Activated T-cell treated with anti-CD3 and anti-CD28 coated beads for 48 hours (primary cell): ENCODE measurements at regions not wholly inside any gene's neighbourhood (a gene's known extent, or its start where the extent isn't known, plus 50 kb on each side); places are given as distances from the start of the nearest gene placed in this dataset.
"Not testable (repeated sequence)": the region's sequence is repeated elsewhere in the genome, so short reads cannot be mapped to it uniquely, and the experiment has no call there.

Experiments
- DNase-seq: peaks from one replicate; pipeline ENCODE4 v3.0.0-alpha.2; 2020; ENCODE audit warnings: low read depth

- DNase-seq, result no peak
Observed at GRCh38 chr3:168976969-168977368, 686.5 kb downstream of the MECOM start.

DNA sequence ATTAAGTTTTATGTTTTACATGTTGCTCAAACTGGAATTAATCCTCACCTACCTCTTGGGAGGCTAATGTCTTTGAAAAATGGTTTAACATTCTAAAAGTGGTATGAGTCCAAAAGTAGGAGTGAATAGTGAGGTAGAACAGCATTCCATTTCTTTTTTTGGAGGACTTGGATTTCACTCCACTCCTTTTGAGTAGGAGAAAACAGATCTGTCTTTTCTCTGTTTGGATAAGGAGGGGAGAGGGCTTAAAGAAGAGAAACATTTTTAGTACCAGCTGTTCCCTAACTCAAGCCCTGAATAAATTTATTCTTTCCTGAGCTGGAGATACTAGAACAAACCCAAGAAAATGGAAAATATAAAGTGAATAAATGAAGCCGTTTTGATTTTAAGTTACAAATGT, 687.9 kb downstream of the MECOM start:
- DNase-seq, result no peak

DNA sequence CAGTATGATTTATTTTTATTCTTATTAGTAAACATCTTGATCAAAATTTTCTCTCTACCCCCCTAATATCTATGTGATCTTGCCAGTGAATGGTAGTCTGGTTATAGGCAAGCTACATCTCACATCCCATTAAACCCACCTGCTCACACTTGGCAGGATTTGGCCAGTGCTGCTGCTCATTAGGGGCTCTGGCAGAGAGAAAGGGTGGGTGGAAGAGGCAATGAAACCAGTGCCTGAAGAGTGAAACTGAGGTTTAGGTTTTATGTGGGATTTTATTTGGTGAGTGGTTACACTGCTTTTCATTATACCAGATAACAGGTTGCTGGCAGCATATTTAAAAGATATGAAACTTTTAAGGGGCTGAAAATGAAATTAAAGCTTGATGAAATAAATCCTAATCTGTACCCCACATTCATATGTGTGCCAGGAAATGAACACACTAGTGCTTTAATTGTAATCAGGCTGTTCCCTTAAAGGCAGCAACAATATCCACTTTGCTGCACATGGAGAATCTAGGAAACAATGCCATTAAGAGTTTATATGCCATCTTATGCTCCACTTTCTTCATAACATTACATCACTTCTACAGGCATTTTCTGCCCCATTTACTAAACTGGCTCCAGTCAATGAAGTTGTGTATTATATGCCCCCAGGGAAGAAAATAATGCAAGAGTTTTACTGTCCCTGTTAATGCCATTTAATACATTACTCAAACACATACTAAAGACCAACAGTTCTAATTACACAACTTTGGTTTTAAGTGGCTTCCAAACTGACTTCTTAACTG, 688.7 kb downstream of the MECOM start:
- no peak for DNase-seq

DNA sequence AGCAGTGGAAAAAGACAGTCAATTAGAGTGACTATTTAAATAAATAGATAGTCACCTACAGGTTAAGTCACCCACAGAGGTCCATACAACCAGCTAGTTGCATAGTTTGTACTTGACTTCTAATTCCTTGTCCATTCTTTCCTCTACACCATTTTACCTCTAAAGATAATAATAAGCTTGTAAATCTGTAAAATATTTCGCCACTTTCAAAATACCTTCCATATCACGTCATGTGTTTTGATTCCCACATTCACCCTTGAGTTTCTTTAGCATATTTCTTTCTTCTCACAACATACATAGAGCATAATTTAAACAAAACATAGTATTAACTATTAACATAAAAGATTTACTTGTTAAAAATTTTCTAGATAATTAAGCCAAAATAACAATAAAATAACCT, 689.6 kb downstream of the MECOM start:
- DNase-seq, result no peak

DNA sequence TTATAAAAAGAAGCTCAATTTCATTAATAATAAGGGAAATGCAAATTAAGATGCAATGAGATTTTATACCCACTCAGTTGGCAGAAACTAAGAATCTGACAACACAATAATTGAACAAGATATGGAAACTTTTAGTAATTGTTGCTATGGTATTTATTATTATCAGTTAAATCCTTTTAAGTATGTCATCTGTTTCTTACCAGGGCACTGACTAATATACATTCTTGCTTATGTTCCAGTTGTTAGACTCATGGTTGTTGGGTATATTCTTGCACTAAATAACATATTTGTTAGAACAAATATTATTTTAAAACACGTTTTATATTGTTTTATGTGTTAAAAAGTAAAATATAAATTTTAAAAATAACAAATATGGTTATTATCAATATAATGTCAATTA, 690.3 kb downstream of the MECOM start:
- DNase-seq, result no peak

GRCh38 chr3:168968609-168969008, 694.9 kb downstream of the MECOM start:
- DNase-seq, result no peak

DNA sequence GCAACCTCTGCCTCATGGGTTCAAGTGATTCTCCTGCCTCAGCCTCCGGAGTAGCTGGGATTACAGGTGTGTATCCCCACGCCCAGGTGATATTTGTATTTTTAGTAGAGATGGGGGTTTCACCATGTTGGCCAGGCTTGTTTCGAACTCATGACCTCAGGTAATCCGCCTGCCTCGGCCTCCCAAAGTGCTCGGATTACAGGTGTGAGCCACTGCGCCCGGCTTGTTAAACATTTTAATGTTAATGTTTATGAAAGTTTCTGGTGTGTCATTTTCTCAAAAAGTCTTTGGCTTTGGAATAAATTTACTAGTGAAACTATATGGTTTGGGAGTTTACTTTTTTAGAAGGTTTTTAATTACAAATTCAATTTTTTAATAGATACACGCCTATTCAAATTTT, 698.8 kb downstream of the MECOM start:
- DNase-seq, result no peak

DNA sequence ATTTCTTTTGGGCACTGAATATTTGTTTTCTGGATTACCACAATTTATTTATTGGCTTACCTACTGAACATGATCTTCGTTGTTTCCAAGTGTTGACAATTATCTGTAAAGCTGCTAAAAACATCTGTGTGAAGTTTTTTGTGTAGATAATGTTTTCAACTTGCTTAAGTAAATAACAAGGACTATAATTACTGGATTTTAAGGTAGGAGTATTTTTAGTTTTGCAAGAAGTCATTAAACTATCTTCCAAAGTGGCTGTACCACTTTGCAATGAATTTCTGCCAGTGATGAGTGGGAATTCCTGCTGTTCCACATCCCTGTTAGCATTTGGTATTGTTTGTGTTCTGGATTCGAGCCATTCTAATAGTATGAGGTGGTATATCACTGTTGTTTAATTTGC, 702.2 kb downstream of the MECOM start:
- DNase-seq, result no peak

DNA sequence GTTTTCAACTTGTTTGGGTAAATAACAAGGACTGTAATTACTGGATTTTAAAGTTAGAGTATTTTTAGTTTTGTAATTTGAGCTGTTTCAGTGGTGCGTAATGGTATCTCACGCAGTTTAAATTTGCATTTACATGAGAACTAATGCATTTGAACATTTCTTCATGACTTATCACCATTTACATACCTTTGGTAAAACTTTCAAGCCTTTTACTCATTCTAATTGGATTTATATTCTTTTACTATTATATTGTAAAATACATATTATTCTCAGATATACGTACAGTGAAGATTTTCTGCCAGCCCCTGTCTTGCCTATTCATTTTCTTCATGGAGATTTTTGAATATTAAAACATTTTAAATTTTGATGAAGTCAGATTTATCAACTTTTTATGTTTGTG, 703.8 kb downstream of the MECOM start:
- no peak for DNase-seq

DNA sequence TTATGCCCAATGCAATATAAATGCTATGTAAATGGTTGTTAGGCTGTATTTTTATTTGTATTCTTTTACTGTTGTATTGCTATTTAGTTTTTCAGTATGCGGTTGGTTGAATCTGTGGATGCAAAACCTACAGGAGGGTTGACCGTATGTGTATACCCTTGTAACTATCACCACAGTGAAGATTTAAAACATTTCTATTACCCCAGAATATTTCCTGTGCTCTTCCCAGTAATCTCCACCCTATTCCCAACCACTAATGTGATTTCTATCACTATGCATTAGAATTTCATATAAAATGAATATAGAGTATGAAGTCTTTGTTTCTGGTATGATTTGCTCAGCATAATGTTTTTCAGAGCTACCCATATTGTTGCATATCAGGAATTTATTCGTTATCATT, 705.0 kb downstream of the MECOM start:
- no peak for DNase-seq

- no peak for DNase-seq
Observed at GRCh38 chr3:168956076-168956475, 707.4 kb downstream of the MECOM start.

- no peak for DNase-seq
Observed at GRCh38 chr3:168952551-168952950, 711.0 kb downstream of the MECOM start.

GRCh38 chr3:168951884-168952283, 711.6 kb downstream of the MECOM start:
- no peak for DNase-seq

GRCh38 chr3:168951368-168951767, 712.1 kb downstream of the MECOM start:
- no peak for DNase-seq

DNA sequence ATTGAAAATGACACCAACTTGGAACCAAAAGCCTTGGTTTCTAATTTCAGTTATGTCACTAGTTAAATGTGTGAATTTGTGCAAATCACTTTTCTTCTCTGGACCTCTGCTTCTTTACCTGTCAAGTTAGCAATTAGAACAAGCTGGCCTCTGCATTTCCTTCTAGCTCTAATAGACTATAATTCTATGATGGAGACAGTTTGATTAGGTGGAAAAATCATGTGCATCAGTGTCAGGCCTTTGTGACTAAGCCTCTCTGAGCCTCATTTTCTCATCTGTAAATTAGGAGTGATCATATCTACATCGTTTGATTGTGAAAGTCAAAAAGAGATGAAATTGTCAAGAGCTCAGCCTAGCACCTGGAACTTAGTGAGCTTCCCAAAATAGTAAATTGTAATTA, 712.9 kb downstream of the MECOM start:
- DNase-seq, result no peak

DNA sequence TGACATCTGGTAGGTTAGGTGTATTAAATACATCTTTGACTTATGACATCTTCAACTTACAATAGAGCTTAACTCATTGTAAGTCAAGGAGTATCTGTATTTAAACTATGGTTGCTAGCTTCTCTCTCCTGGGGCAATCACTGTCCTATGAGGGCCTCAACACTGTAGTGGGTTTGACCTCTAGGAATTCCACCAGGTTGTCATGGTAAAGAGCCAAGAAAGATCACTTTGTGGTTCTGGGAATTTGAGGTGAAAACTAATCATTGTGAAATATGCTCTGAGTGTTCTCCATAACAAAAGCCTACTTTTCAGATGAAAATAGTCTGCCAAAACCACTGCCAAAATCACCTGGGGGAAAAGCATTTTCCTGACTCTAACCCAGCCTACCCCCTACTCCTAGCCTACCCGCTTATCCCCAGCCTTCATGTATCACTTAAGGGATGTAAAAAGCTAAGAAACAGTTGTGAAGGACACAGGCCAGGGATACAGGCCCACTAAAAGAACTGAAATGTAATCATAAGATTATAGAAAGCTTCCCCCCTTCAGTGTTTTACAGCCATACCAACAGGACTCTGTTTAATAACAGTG, 723.8 kb downstream of the MECOM start:
- no peak for DNase-seq

DNA sequence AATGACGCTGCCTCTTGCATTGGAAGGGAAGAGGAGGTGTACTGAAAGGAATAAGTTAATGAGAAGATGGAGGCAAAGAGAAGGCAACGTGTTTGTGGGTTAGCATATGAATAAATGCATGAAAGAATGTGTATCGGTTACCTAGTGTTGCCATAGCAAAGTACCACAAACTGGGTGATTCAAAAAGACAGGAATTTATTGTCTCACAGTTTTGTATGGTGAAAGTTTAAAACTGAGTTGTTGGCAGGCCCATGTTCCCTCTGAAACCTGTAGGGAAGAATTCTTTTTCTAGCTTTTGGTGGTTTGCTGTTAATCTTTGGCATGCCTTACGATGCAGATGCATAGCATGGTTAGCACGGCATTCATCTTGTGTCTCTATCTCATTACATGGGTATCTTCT, 729.9 kb downstream of the MECOM start:
- no peak for DNase-seq

DNA sequence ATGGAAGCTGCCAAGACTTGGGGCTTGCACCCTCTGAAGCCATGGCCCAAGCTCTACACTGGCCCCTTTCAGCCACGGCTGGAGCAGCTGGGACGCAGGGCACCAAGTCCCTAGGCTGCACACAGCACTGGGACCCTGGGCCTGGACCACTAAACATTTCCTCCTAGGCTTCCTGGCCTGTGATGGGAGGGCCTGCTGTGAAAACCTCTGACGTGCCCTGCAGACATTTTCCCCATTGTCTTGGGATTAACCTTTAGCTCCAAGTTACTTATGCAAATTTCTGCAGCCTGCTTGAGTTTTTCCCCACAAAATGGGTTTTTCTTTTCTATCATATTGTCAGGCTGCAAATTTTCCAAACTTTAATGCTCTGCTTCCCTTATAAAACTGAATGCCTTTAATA, 733.5 kb downstream of the MECOM start:
- not testable (repeated sequence) for DNase-seq

GRCh38 chr3:168926426-168926825, 737.1 kb downstream of the MECOM start:
- no peak for DNase-seq

- no peak for DNase-seq
Observed at GRCh38 chr3:168925568-168925967, 737.9 kb downstream of the MECOM start.

DNA sequence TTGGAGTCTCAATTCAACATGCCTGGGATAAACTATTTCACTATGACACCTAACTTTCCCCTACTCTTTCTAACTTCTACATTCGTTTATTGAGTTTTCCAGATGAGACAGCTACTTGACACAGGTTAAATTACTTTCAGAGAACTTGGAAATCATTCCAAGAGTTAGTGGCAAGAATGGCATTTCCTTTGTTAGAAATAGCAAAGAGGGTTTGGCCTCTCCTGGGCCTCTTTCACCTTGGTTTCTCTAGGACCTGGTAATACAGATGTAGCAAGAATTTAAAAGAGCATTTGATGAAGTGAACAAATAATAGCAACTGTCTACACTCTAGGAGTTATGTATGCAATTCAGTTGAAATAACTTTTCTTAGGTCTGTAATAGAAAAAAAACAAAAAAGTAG, 748.9 kb downstream of the MECOM start:
- DNase-seq, result no peak

- no peak for DNase-seq
Observed at GRCh38 chr3:168909260-168909659, 754.3 kb downstream of the MECOM start.

DNA sequence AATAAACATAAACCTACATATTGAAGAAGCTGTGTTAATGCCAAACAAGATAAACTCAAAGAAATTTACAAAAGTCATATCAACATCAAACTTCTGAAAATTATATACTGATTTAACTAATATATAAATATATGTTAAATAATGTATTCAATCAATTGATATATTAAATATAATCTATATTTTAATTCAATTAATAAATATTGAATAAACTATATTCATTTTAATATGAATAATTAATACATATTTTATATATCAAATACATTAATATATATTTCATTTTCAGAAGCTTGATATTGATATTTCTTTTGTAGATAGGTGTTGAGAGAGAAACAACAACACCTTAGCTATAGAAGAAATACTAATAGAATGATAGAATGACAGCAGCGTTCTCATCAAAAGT, 768.1 kb downstream of the MECOM start:
- no peak for DNase-seq

DNA sequence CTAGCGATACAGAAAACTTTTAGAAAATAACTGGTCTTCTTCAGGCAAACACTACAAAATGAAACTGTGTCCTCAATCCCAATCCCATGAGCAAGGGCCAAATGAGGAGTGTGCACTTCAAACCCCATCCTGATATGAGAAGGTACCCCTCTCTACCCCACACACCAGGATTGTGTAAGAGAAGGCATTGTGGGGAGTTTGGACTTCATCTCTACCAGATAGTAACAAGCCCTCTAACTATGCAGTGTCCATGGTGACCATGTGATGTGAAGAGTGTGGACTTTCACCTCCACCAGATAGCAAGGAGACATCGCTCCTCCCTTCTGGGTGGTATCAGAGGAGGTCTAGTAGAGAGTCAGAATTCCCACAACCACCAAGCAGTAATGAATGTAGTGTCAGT, 769.3 kb downstream of the MECOM start:
- no peak for DNase-seq
